GM19467 (cell line): ENCODE measurements at regions not wholly inside any gene's neighbourhood (a gene's known extent, or its start where the extent isn't known, plus 50 kb on each side); places are given as distances from the start of the nearest gene placed in this dataset.

Experiments used
- ATAC-seq: cut with Tn5 transposase; IDR thresholded peaks from one replicate; pipeline ENCODE4 v1.9.1; 2021; ENCODE audit warnings: mild to moderate bottlenecking, moderate library complexity; ENCODE audit not compliant: unreplicated experiment

GRCh38 chr18:34159691-34160185, 65.0 kb downstream of the NOL4 start:
- ATAC-seq, result no peak

- no peak for ATAC-seq
Measured at GRCh38 chr18:34158881-34159690, 65.6 kb downstream of the NOL4 start.

GRCh38 chr18:34153711-34154110, 71.0 kb downstream of the NOL4 start:
- ATAC-seq, result peak; percentile 68

GRCh38 chr18:34131006-34131405, 93.7 kb downstream of the NOL4 start:
- no peak for ATAC-seq

GRCh38 chr18:34128436-34128835, 96.3 kb downstream of the NOL4 start:
- no peak for ATAC-seq

- ATAC-seq, result no peak
Measured at GRCh38 chr18:34126121-34126520, 98.6 kb downstream of the NOL4 start.

- ATAC-seq, result peak; percentile 90
Measured at GRCh38 chr18:34122724-34123334, 101.9 kb downstream of the NOL4 start.

GRCh38 chr18:34121200-34121721, 103.5 kb downstream of the NOL4 start:
- ATAC-seq, result no peak

- no peak for ATAC-seq
Measured at GRCh38 chr18:34120294-34120693, 104.4 kb downstream of the NOL4 start.

- ATAC-seq, result no peak
Measured at GRCh38 chr18:34117319-34117718, 107.4 kb downstream of the NOL4 start.

- no peak for ATAC-seq
Measured at GRCh38 chr18:34115409-34116081, 109.2 kb downstream of the NOL4 start.

GRCh38 chr18:34114996-34115395, 109.7 kb downstream of the NOL4 start:
- ATAC-seq, result no peak

GRCh38 chr18:34108206-34108605, 116.5 kb downstream of the NOL4 start:
- no peak for ATAC-seq

GRCh38 chr18:34098109-34098508, 126.6 kb downstream of the NOL4 start:
- no peak for ATAC-seq

- no peak for ATAC-seq
Measured at GRCh38 chr18:34097312-34097711, 127.4 kb downstream of the NOL4 start.

GRCh38 chr18:34094148-34094547, 130.6 kb downstream of the NOL4 start:
- ATAC-seq, result no peak

- ATAC-seq, result no peak
Measured at GRCh38 chr18:34092796-34093195, 131.9 kb downstream of the NOL4 start.

GRCh38 chr18:34086370-34086769, 138.3 kb downstream of the NOL4 start:
- no peak for ATAC-seq

GRCh38 chr18:34085140-34085739, 139.5 kb downstream of the NOL4 start:
- no peak for ATAC-seq

GRCh38 chr18:34084635-34085034, 140.1 kb downstream of the NOL4 start:
- ATAC-seq, result no peak

GRCh38 chr18:34083910-34084535, 140.7 kb downstream of the NOL4 start:
- no peak for ATAC-seq
